ENCODE measurements at regions not wholly inside any gene's neighbourhood (a gene's known extent, or its start where the extent isn't known, plus 50 kb on each side); places are given as distances from the start of the nearest gene placed in this dataset.

GRCh38 chr2:207216457-207216856, 50.7 kb upstream of the KLF7 start:
- no peak overlapping the region for H3K4me3 Mint-ChIP-seq
- H3K27ac Mint-ChIP-seq: no peak overlapping the region
- peaks cover 19% of the 10 kb centered on the region for H3K27me3 Mint-ChIP-seq
- no peaks in the 10 kb centered on the region for H3K4me1 ChIP-seq (ENCODE audit: control insufficient read depth, insufficient read depth, low read length, poor library complexity, severe bottlenecking)
- no peak overlapping the region for H3K27ac ChIP-seq (ENCODE audit: insufficient read depth, low read length, poor library complexity, severe bottlenecking)
- H3K4me1 Mint-ChIP-seq: no peaks in the 10 kb centered on the region
- no peaks in the 10 kb centered on the region for H3K36me3 Mint-ChIP-seq
- ATAC-seq (ENCODE audit: low read depth in 2 of 2) (no peak), DNase-seq (no peak)
- no peak overlapping the region for H3K4me3 ChIP-seq (ENCODE audit: low read depth, low read length)
- peaks cover 3% of the 10 kb centered on the region for H3K27me3 ChIP-seq (ENCODE audit: control insufficient read depth, insufficient read depth, low read length)
- H3K36me3 ChIP-seq (ENCODE audit: control insufficient read depth, insufficient read depth, low read length): no peaks in the 10 kb centered on the region
- H3K9me3 Mint-ChIP-seq: peaks cover 0 to 2% (median 0%) of the 10 kb centered on the region in 7 donors
- H3K9me3 ChIP-seq (ENCODE audit: control insufficient read depth in 2 of 2, low read length in 2 of 2): no peaks in the 10 kb centered on the region

- Mint-ChIP-seq H3K36me3 (no peaks in the 10 kb centered on the region), H3K9me3 (no peaks in the 10 kb centered on the region), H3K4me3 (no peak overlapping the region), H3K27ac (no peak overlapping the region), H3K4me1 (no peaks in the 10 kb centered on the region), H3K27me3 (peaks cover 21% of the 10 kb centered on the region)
- no peaks in the 10 kb centered on the region for H3K9me3 ChIP-seq (ENCODE audit: control insufficient read depth in 2 of 2, low read length in 2 of 2)
- H3K27me3 ChIP-seq (ENCODE audit: control insufficient read depth, insufficient read depth, low read length): peaks cover 3% of the 10 kb centered on the region
- H3K4me1 ChIP-seq (ENCODE audit: control insufficient read depth, insufficient read depth, low read length, poor library complexity, severe bottlenecking): no peaks in the 10 kb centered on the region
- H3K27ac ChIP-seq (ENCODE audit: insufficient read depth, low read length, poor library complexity, severe bottlenecking): no peak overlapping the region
- H3K4me3 ChIP-seq (ENCODE audit: low read depth, low read length): no peak overlapping the region
- ATAC-seq (ENCODE audit: low read depth in 2 of 2) (no peak), DNase-seq (no peak)
- no peaks in the 10 kb centered on the region for H3K36me3 ChIP-seq (ENCODE audit: control insufficient read depth, insufficient read depth, low read length)
These were observed 51.7 kb upstream of the KLF7 start for GRCh38 chr2:207217442-207217841.

- peaks cover 3% of the 10 kb centered on the region for H3K27me3 ChIP-seq (ENCODE audit: control insufficient read depth, insufficient read depth, low read length)
- no peak for ATAC-seq (ENCODE audit: low read depth in 2 of 2)
- H3K9me3 Mint-ChIP-seq: no peaks in the 10 kb centered on the region
- H3K4me1 ChIP-seq (ENCODE audit: control insufficient read depth, insufficient read depth, low read length, poor library complexity, severe bottlenecking): no peaks in the 10 kb centered on the region
- no peaks in the 10 kb centered on the region for H3K36me3 ChIP-seq (ENCODE audit: control insufficient read depth, insufficient read depth, low read length)
- no peak overlapping the region for H3K4me3 Mint-ChIP-seq
- H3K27ac Mint-ChIP-seq: no peak overlapping the region
- no peak overlapping the region for H3K27ac ChIP-seq (ENCODE audit: insufficient read depth, low read length, poor library complexity, severe bottlenecking)
- peaks cover 21% of the 10 kb centered on the region for H3K27me3 Mint-ChIP-seq
- DNase-seq: no peak
- H3K36me3 Mint-ChIP-seq: no peaks in the 10 kb centered on the region
- no peaks in the 10 kb centered on the region for H3K9me3 ChIP-seq (ENCODE audit: control insufficient read depth in 2 of 2, low read length in 2 of 2)
- no peaks in the 10 kb centered on the region for H3K4me1 Mint-ChIP-seq
- no peak overlapping the region for H3K4me3 ChIP-seq (ENCODE audit: low read depth, low read length)
These were observed 53.4 kb upstream of the KLF7 start for GRCh38 chr2:207219081-207219630.

GRCh38 chr2:207219676-207220501, 54.1 kb upstream of the KLF7 start:
- H3K9me3 Mint-ChIP-seq: no peaks in the 10 kb centered on the region
- Histone ChIP-seq H3K27ac (ENCODE audit: insufficient read depth, low read length, poor library complexity, severe bottlenecking) (no peak overlapping the region), H3K9me3 (ENCODE audit: control insufficient read depth in 2 of 2, low read length in 2 of 2) (no peaks in the 10 kb centered on the region), H3K36me3 (ENCODE audit: control insufficient read depth, insufficient read depth, low read length) (no peaks in the 10 kb centered on the region), H3K27me3 (ENCODE audit: control insufficient read depth, insufficient read depth, low read length) (peaks cover 3% of the 10 kb centered on the region), H3K4me1 (ENCODE audit: control insufficient read depth, insufficient read depth, low read length, poor library complexity, severe bottlenecking) (no peaks in the 10 kb centered on the region), H3K4me3 (ENCODE audit: low read depth, low read length) (no peak overlapping the region)
- H3K27me3 Mint-ChIP-seq: peaks cover 24% of the 10 kb centered on the region
- no peak overlapping the region for H3K27ac Mint-ChIP-seq
- no peak overlapping the region for H3K4me3 Mint-ChIP-seq
- H3K36me3 Mint-ChIP-seq: no peaks in the 10 kb centered on the region
- ATAC-seq (ENCODE audit: low read depth in 2 of 2) (no peak), DNase-seq (no peak)
- peaks cover 0 to 4% (median 2%) of the 10 kb centered on the region in 4 donors for H3K4me1 Mint-ChIP-seq

- H3K4me1 ChIP-seq (ENCODE audit: control insufficient read depth, insufficient read depth, low read length, poor library complexity, severe bottlenecking): no peaks in the 10 kb centered on the region
- Mint-ChIP-seq H3K4me3 (no peak overlapping the region), H3K4me1 (peaks cover 0 to 6% (median 5%) of the 10 kb centered on the region in 4 donors), H3K27me3 (peaks cover 19% of the 10 kb centered on the region), H3K27ac (no peak overlapping the region), H3K36me3 (no peaks in the 10 kb centered on the region), H3K9me3 (no peaks in the 10 kb centered on the region)
- no peaks in the 10 kb centered on the region for H3K36me3 ChIP-seq (ENCODE audit: control insufficient read depth, insufficient read depth, low read length)
- DNase-seq (no peak), ATAC-seq (ENCODE audit: low read depth in 2 of 2) (no peak)
- H3K27me3 ChIP-seq (ENCODE audit: control insufficient read depth, insufficient read depth, low read length): peaks cover 3% of the 10 kb centered on the region
- H3K4me3 ChIP-seq (ENCODE audit: low read depth, low read length): no peak overlapping the region
- H3K27ac ChIP-seq (ENCODE audit: insufficient read depth, low read length, poor library complexity, severe bottlenecking): no peak overlapping the region
- H3K9me3 ChIP-seq (ENCODE audit: control insufficient read depth in 2 of 2, low read length in 2 of 2): no peaks in the 10 kb centered on the region
These were observed 56.0 kb upstream of the KLF7 start for GRCh38 chr2:207221731-207222130.

- H3K9me3 ChIP-seq (ENCODE audit: control insufficient read depth in 2 of 2, low read length in 2 of 2): no peaks in the 10 kb centered on the region
- Mint-ChIP-seq H3K27ac (no peak overlapping the region), H3K27me3 (peaks cover 22% of the 10 kb centered on the region), H3K36me3 (no peaks in the 10 kb centered on the region), H3K4me1 (peaks cover 0 to 6% (median 5%) of the 10 kb centered on the region in 4 donors), H3K4me3 (no peak overlapping the region), H3K9me3 (no peaks in the 10 kb centered on the region)
- no peaks in the 10 kb centered on the region for H3K27me3 ChIP-seq (ENCODE audit: control insufficient read depth, insufficient read depth, low read length)
- DNase-seq (peak in 1 of 3 donors; percentile 28), ATAC-seq (ENCODE audit: low read depth in 2 of 2) (no peak)
- no peaks in the 10 kb centered on the region for H3K36me3 ChIP-seq (ENCODE audit: control insufficient read depth, insufficient read depth, low read length)
- no peak overlapping the region for H3K27ac ChIP-seq (ENCODE audit: insufficient read depth, low read length, poor library complexity, severe bottlenecking)
- no peak overlapping the region for H3K4me3 ChIP-seq (ENCODE audit: low read depth, low read length)
- H3K4me1 ChIP-seq (ENCODE audit: control insufficient read depth, insufficient read depth, low read length, poor library complexity, severe bottlenecking): no peaks in the 10 kb centered on the region
These were observed 57.3 kb upstream of the KLF7 start for GRCh38 chr2:207223051-207223450.

- H3K9me3 Mint-ChIP-seq: no peaks in the 10 kb centered on the region
- ATAC-seq (ENCODE audit: low read depth in 2 of 2) (no peak), DNase-seq (no peak)
- H3K36me3 Mint-ChIP-seq: no peaks in the 10 kb centered on the region
- no peak overlapping the region for H3K4me3 Mint-ChIP-seq
- peaks cover 0 to 6% (median 5%) of the 10 kb centered on the region in 4 donors for H3K4me1 Mint-ChIP-seq
- peaks cover 23% of the 10 kb centered on the region for H3K27me3 Mint-ChIP-seq
- no peaks in the 10 kb centered on the region for H3K27me3 ChIP-seq (ENCODE audit: control insufficient read depth, insufficient read depth, low read length)
- H3K27ac ChIP-seq (ENCODE audit: insufficient read depth, low read length, poor library complexity, severe bottlenecking): no peak overlapping the region
- no peak overlapping the region for H3K4me3 ChIP-seq (ENCODE audit: low read depth, low read length)
- H3K27ac Mint-ChIP-seq: no peak overlapping the region
- H3K9me3 ChIP-seq (ENCODE audit: control insufficient read depth in 2 of 2, low read length in 2 of 2): no peaks in the 10 kb centered on the region
- H3K36me3 ChIP-seq (ENCODE audit: control insufficient read depth, insufficient read depth, low read length): no peaks in the 10 kb centered on the region
- no peaks in the 10 kb centered on the region for H3K4me1 ChIP-seq (ENCODE audit: control insufficient read depth, insufficient read depth, low read length, poor library complexity, severe bottlenecking)
These were observed 58.6 kb upstream of the KLF7 start for GRCh38 chr2:207224381-207224780.
